ENCODE measurements at regions not wholly inside any gene's neighbourhood (a gene's known extent, or its start where the extent isn't known, plus 50 kb on each side); places are given as distances from the start of the nearest gene placed in this dataset.
"Not testable (repeated sequence)": the region's sequence is repeated elsewhere in the genome, so short reads cannot be mapped to it uniquely, and the experiment has no call there.

- no peak for DNase-seq (ENCODE audit: low read depth in 2 of 2)
Observed at GRCh38 chr1:73273886-73274285, 924.1 kb downstream of the LRRIQ3 start.

- DNase-seq (ENCODE audit: low read depth in 2 of 2): not testable (repeated sequence)
Observed at GRCh38 chr1:73245196-73245595, 952.8 kb downstream of the LRRIQ3 start.

- no peak for DNase-seq (ENCODE audit: low read depth in 2 of 2)
Observed at GRCh38 chr1:73218995-73219546, 936.7 kb upstream of the NEGR1 start.

GRCh38 chr1:73205294-73205973 lies 923.1 kb upstream of the NEGR1 start:
- DNase-seq (ENCODE audit: low read depth in 2 of 2): no peak

GRCh38 chr1:73197972-73198371 lies 915.6 kb upstream of the NEGR1 start:
- DNase-seq (ENCODE audit: low read depth in 2 of 2): no peak

GRCh38 chr1:73194965-73195364 lies 912.6 kb upstream of the NEGR1 start:
- DNase-seq (ENCODE audit: low read depth in 2 of 2): no peak

- not testable (repeated sequence) for DNase-seq (ENCODE audit: low read depth in 2 of 2)
Observed at GRCh38 chr1:73183581-73183980, 901.2 kb upstream of the NEGR1 start.

GRCh38 chr1:73181190-73181540 lies 898.8 kb upstream of the NEGR1 start:
- no peak for DNase-seq (ENCODE audit: low read depth in 2 of 2)

- DNase-seq (ENCODE audit: low read depth in 2 of 2): no peak
Observed at GRCh38 chr1:73180397-73181189, 898.3 kb upstream of the NEGR1 start.

- no peak for DNase-seq (ENCODE audit: low read depth in 2 of 2)
Observed at GRCh38 chr1:73176902-73177301, 894.6 kb upstream of the NEGR1 start.

GRCh38 chr1:73167009-73167657 lies 884.8 kb upstream of the NEGR1 start:
- DNase-seq (ENCODE audit: low read depth in 2 of 2): no peak

- DNase-seq (ENCODE audit: low read depth in 2 of 2): no peak
Observed at GRCh38 chr1:73162564-73162963, 880.2 kb upstream of the NEGR1 start.

- DNase-seq (ENCODE audit: low read depth in 2 of 2): no peak
Observed at GRCh38 chr1:73161418-73161817, 879.1 kb upstream of the NEGR1 start.

GRCh38 chr1:73160759-73161158 lies 878.4 kb upstream of the NEGR1 start:
- no peak for DNase-seq (ENCODE audit: low read depth in 2 of 2)

- DNase-seq (ENCODE audit: low read depth in 2 of 2): no peak
Observed at GRCh38 chr1:73144311-73144710, 862.0 kb upstream of the NEGR1 start.

- no peak for DNase-seq (ENCODE audit: low read depth in 2 of 2)
Observed at GRCh38 chr1:73136975-73137374, 854.6 kb upstream of the NEGR1 start.

- no peak for DNase-seq (ENCODE audit: low read depth in 2 of 2)
Observed at GRCh38 chr1:73106931-73107330, 824.6 kb upstream of the NEGR1 start.

GRCh38 chr1:73105755-73106154 lies 823.4 kb upstream of the NEGR1 start:
- DNase-seq (ENCODE audit: low read depth in 2 of 2): no peak

GRCh38 chr1:73104749-73105148 lies 822.4 kb upstream of the NEGR1 start:
- no peak for DNase-seq (ENCODE audit: low read depth in 2 of 2)

GRCh38 chr1:73100216-73100615 lies 817.9 kb upstream of the NEGR1 start:
- DNase-seq (ENCODE audit: low read depth in 2 of 2): no peak

- DNase-seq (ENCODE audit: low read depth in 2 of 2): no peak
Observed at GRCh38 chr1:73097917-73098316, 815.6 kb upstream of the NEGR1 start.

GRCh38 chr1:73096841-73097240 lies 814.5 kb upstream of the NEGR1 start:
- no peak for DNase-seq (ENCODE audit: low read depth in 2 of 2)
